CD4-positive, alpha-beta memory T cell (primary cell): ENCODE measurements at regions not wholly inside any gene's neighbourhood (a gene's known extent, or its start where the extent isn't known, plus 50 kb on each side); places are given as distances from the start of the nearest gene placed in this dataset.

Source experiments
- CTCF ChIA-PET: fragments of 350-600 bp; sonication (Branson Sonifier 250); formaldehyde crosslinking; loops from one replicate; lab custom pipeline; 2021; ENCODE audit warnings: inconsistent platforms; ENCODE audit not compliant: partially characterized antibody; lab: Charles Lee
- POLR2A ChIA-PET: fragments of 350-600 bp; sonication (Branson Sonifier 250); formaldehyde crosslinking; loops from one replicate; lab custom pipeline; 2021; ENCODE audit not compliant: partially characterized antibody; lab: Charles Lee
- DNase-seq, 5 donors: peaks; one replicate each; pipeline versions ENCODE4 v3.0.0 to v3.0.0-alpha.2; 2020 to 2022; ENCODE audit warnings: mixed read lengths in 1 of 5
- H3K27ac ChIP-seq: one replicate; pipeline ENCODE4 v1.7.0; 2013; ENCODE audit warnings: low read depth, low read length
- H3K27me3 ChIP-seq: 2 replicates; pipeline ENCODE4 v1.7.0; 2013; ENCODE audit warnings: mild to moderate bottlenecking, low read length, moderate library complexity; ENCODE audit not compliant: insufficient read depth
- H3K36me3 ChIP-seq: 2 replicates; pipeline ENCODE4 v1.7.0; 2013; ENCODE audit warnings: mild to moderate bottlenecking, low read length, moderate library complexity; ENCODE audit not compliant: insufficient read depth
- H3K4me1 ChIP-seq: 2 replicates; pipeline ENCODE4 v1.7.0; 2013; ENCODE audit warnings: mild to moderate bottlenecking, low read length, moderate library complexity; ENCODE audit not compliant: insufficient read depth
- H3K4me3 ChIP-seq, 2 donors: one replicate each; pipeline ENCODE4 v1.7.0; 2013; ENCODE audit warnings: low read length in 2 of 2, mild to moderate bottlenecking in 1 of 2
- H3K9me3 ChIP-seq, 2 donors: one replicate each; pipeline ENCODE4 v1.7.0; 2013; ENCODE audit warnings: low read length in 2 of 2, control low read depth in 1 of 2; ENCODE audit not compliant: control insufficient read depth in 1 of 2
- H3K27ac Mint-ChIP-seq, 7 donors: one replicate each; pipeline ENCODE4 v1.8.0; 2020 to 2021; ENCODE audit warnings: mixed read lengths in 7 of 7, mild to moderate bottlenecking in 6 of 7, inconsistent platforms in 3 of 7, moderate library complexity in 3 of 7
- H3K27me3 Mint-ChIP-seq, 2 donors: one replicate each; pipeline ENCODE4 v1.8.0; 2020 to 2021; ENCODE audit warnings: mixed read lengths in 2 of 2
- H3K36me3 Mint-ChIP-seq, 2 donors: one replicate each; pipeline ENCODE4 v1.8.0; 2020 to 2021; ENCODE audit warnings: mixed read lengths in 2 of 2, inconsistent platforms in 1 of 2, mild to moderate bottlenecking in 1 of 2
- H3K4me1 Mint-ChIP-seq, 4 donors: one replicate each; pipeline ENCODE4 v1.8.0; 2020 to 2021; ENCODE audit warnings: mixed read lengths in 4 of 4, mild to moderate bottlenecking in 1 of 4
- H3K4me3 Mint-ChIP-seq, 8 donors: one replicate each; pipeline ENCODE4 v1.8.0; 2020 to 2021; ENCODE audit warnings: mixed read lengths in 8 of 8, mild to moderate bottlenecking in 7 of 8, moderate library complexity in 6 of 8, inconsistent platforms in 3 of 8
- H3K9me3 Mint-ChIP-seq, 8 donors: one replicate each; pipeline ENCODE4 v1.8.0; 2020 to 2021; ENCODE audit warnings: mixed read lengths in 8 of 8, mild to moderate bottlenecking in 5 of 8, inconsistent platforms in 3 of 8, moderate library complexity in 1 of 8
- intact Hi-C: fragments of 100-400 bp; cut with micrococcal nuclease; formaldehyde crosslinking; loops from one replicate; pipeline ENCODE4 v1.15.1; 2023

- Mint-ChIP-seq H3K4me3 (no peak overlapping the region), H3K36me3 (no peaks in the 10 kb centered on the region), H3K27me3 (no peaks in the 10 kb centered on the region), H3K27ac (no peak overlapping the region), H3K4me1 (no peaks in the 10 kb centered on the region), H3K9me3 (peaks cover 0 to 7% (median under 1%) of the 10 kb centered on the region in 8 donors)
- H3K9me3 ChIP-seq = no peaks in the 10 kb centered on the region
- H3K27me3 ChIP-seq = no peaks in the 10 kb centered on the region
- CTCF ChIA-PET = no interaction called here
- POLR2A ChIA-PET = no interaction called here
- H3K4me3 ChIP-seq = no peak overlapping the region
- intact Hi-C loops = no loop called here
- no peak overlapping the region for H3K27ac ChIP-seq
- DNase-seq = no peak
- no peaks in the 10 kb centered on the region for H3K36me3 ChIP-seq
- no peaks in the 10 kb centered on the region for H3K4me1 ChIP-seq
Measured at GRCh38 chr11:87491381-87491780, 453.6 kb downstream of the TMEM135 start.

- Mint-ChIP-seq H3K4me1 (no peaks in the 10 kb centered on the region), H3K9me3 (peaks cover 0 to 7% (median under 1%) of the 10 kb centered on the region in 8 donors), H3K27ac (no peak overlapping the region), H3K27me3 (no peaks in the 10 kb centered on the region), H3K36me3 (no peaks in the 10 kb centered on the region), H3K4me3 (no peak overlapping the region)
- Histone ChIP-seq H3K4me3 (no peak overlapping the region), H3K4me1 (no peaks in the 10 kb centered on the region), H3K27me3 (no peaks in the 10 kb centered on the region), H3K36me3 (no peaks in the 10 kb centered on the region), H3K27ac (no peak overlapping the region), H3K9me3 (no peaks in the 10 kb centered on the region)
- POLR2A ChIA-PET = no interaction called here
- intact Hi-C loops = no loop called here
- CTCF ChIA-PET = no interaction called here
- DNase-seq = no peak
Measured at GRCh38 chr11:87490671-87491070, 452.9 kb downstream of the TMEM135 start.

GRCh38 chr11:87484566-87484965 lies 446.8 kb downstream of the TMEM135 start:
- H3K4me1 Mint-ChIP-seq = no peaks in the 10 kb centered on the region
- no peaks in the 10 kb centered on the region for H3K36me3 Mint-ChIP-seq
- Histone ChIP-seq H3K4me1 (no peaks in the 10 kb centered on the region), H3K27me3 (no peaks in the 10 kb centered on the region), H3K27ac (no peak overlapping the region), H3K4me3 (no peak overlapping the region), H3K36me3 (no peaks in the 10 kb centered on the region), H3K9me3 (no peaks in the 10 kb centered on the region)
- CTCF ChIA-PET = no interaction called here
- no peak for DNase-seq
- peaks cover 0 to 3% (median 0%) of the 10 kb centered on the region in 8 donors for H3K9me3 Mint-ChIP-seq
- intact Hi-C loops = no loop called here
- no peak overlapping the region for H3K4me3 Mint-ChIP-seq
- H3K27me3 Mint-ChIP-seq = peaks cover 1 to 2% of the 10 kb centered on the region in 2 donors
- H3K27ac Mint-ChIP-seq = no peak overlapping the region
- POLR2A ChIA-PET = no interaction called here

- Histone ChIP-seq H3K36me3 (no peaks in the 10 kb centered on the region), H3K9me3 (no peaks in the 10 kb centered on the region), H3K27me3 (no peaks in the 10 kb centered on the region), H3K4me3 (no peak overlapping the region), H3K27ac (no peak overlapping the region), H3K4me1 (no peaks in the 10 kb centered on the region)
- Mint-ChIP-seq H3K4me3 (no peak overlapping the region), H3K4me1 (no peaks in the 10 kb centered on the region), H3K9me3 (peaks cover 0 to 7% (median 0%) of the 10 kb centered on the region in 8 donors), H3K27me3 (peaks cover 0 to 2% of the 10 kb centered on the region in 2 donors), H3K36me3 (no peaks in the 10 kb centered on the region), H3K27ac (no peak overlapping the region)
- intact Hi-C loops = no loop called here
- ChIA-PET CTCF (no interaction called here), POLR2A (no interaction called here)
- DNase-seq = no peak
Measured at GRCh38 chr11:87477321-87477720, 439.6 kb downstream of the TMEM135 start.

- H3K36me3 Mint-ChIP-seq = no peaks in the 10 kb centered on the region
- no peak overlapping the region for H3K4me3 Mint-ChIP-seq
- POLR2A ChIA-PET = no interaction called here
- no peak for DNase-seq
- H3K4me1 ChIP-seq = no peaks in the 10 kb centered on the region
- CTCF ChIA-PET = no interaction called here
- no peaks in the 10 kb centered on the region for H3K4me1 Mint-ChIP-seq
- H3K9me3 Mint-ChIP-seq = peaks cover 0 to 5% (median 0%) of the 10 kb centered on the region in 8 donors
- peaks cover 0 to 2% of the 10 kb centered on the region in 2 donors for H3K27me3 Mint-ChIP-seq
- no peak overlapping the region for H3K27ac Mint-ChIP-seq
- no peaks in the 10 kb centered on the region for H3K36me3 ChIP-seq
- no peaks in the 10 kb centered on the region for H3K27me3 ChIP-seq
- H3K4me3 ChIP-seq = no peak overlapping the region
- no peak overlapping the region for H3K27ac ChIP-seq
- no peaks in the 10 kb centered on the region for H3K9me3 ChIP-seq
- intact Hi-C loops = no loop called here
Measured at GRCh38 chr11:87473174-87473573, 435.4 kb downstream of the TMEM135 start.

GRCh38 chr11:87466223-87466622 lies 428.5 kb downstream of the TMEM135 start:
- intact Hi-C loops = no loop called here
- no peak for DNase-seq
- ChIA-PET CTCF (no interaction called here), POLR2A (no interaction called here)
- Mint-ChIP-seq H3K4me1 (no peaks in the 10 kb centered on the region), H3K27ac (no peak overlapping the region), H3K36me3 (no peaks in the 10 kb centered on the region), H3K27me3 (no peaks in the 10 kb centered on the region), H3K4me3 (no peak overlapping the region), H3K9me3 (peaks cover 0 to 2% (median 0%) of the 10 kb centered on the region in 8 donors)
- Histone ChIP-seq H3K9me3 (no peaks in the 10 kb centered on the region), H3K4me1 (no peaks in the 10 kb centered on the region), H3K27me3 (no peaks in the 10 kb centered on the region), H3K27ac (no peak overlapping the region), H3K36me3 (no peaks in the 10 kb centered on the region), H3K4me3 (no peak overlapping the region)

GRCh38 chr11:87465716-87466115 lies 428.0 kb downstream of the TMEM135 start:
- POLR2A ChIA-PET = no interaction called here
- no peak overlapping the region for H3K27ac Mint-ChIP-seq
- H3K4me1 ChIP-seq = no peaks in the 10 kb centered on the region
- H3K4me3 Mint-ChIP-seq = no peak overlapping the region
- no peaks in the 10 kb centered on the region for H3K27me3 ChIP-seq
- no peaks in the 10 kb centered on the region for H3K4me1 Mint-ChIP-seq
- H3K9me3 ChIP-seq = no peaks in the 10 kb centered on the region
- H3K27ac ChIP-seq = no peak overlapping the region
- no peaks in the 10 kb centered on the region for H3K36me3 Mint-ChIP-seq
- CTCF ChIA-PET = no interaction called here
- H3K36me3 ChIP-seq = no peaks in the 10 kb centered on the region
- no peak for DNase-seq
- intact Hi-C loops = no loop called here
- H3K4me3 ChIP-seq = no peak overlapping the region
- H3K27me3 Mint-ChIP-seq = no peaks in the 10 kb centered on the region
- H3K9me3 Mint-ChIP-seq = peaks cover 0 to 2% (median 0%) of the 10 kb centered on the region in 8 donors
